ENCODE measurements at regions not wholly inside any gene's neighbourhood (a gene's known extent, or its start where the extent isn't known, plus 50 kb on each side); places are given as distances from the start of the nearest gene placed in this dataset.
A peak's percentile ranks its signal among the peaks of the same experiment; 100 is the strongest.

GRCh38 chr10:107284187-107284586, 119.7 kb upstream of the SORCS1 start:
- Histone ChIP-seq H3K4me1 (ENCODE audit: low read depth) (peaks cover 7% of the 10 kb centered on the region), H3K4me3 (no peak overlapping the region), H3K36me3 (ENCODE audit: low read depth) (no peaks in the 10 kb centered on the region), H3K9me3 (no peaks in the 10 kb centered on the region)
- DNase-seq (no peak), ATAC-seq (no peak)
- intact Hi-C loops (cut with DNase I, micrococcal nuclease) = no loop called here
- TF ChIP-seq CTCF (IDR thresholded peaks at IDR 0.05) = no peak

- Histone ChIP-seq H3K9me3 (no peaks in the 10 kb centered on the region), H3K36me3 (ENCODE audit: low read depth) (no peaks in the 10 kb centered on the region), H3K4me1 (ENCODE audit: low read depth) (peaks cover 7% of the 10 kb centered on the region), H3K4me3 (no peak overlapping the region)
- ATAC-seq (peak; percentile 98), DNase-seq (peak in 1 of 3 donors; percentile 30)
- TF ChIP-seq CTCF (IDR thresholded peaks at IDR 0.05) = no peak
- intact Hi-C loops (cut with DNase I, micrococcal nuclease) = no loop called here
Measured at GRCh38 chr10:107280293-107280692, 115.8 kb upstream of the SORCS1 start.

GRCh38 chr10:107277591-107277990, 113.1 kb upstream of the SORCS1 start:
- TF ChIP-seq CTCF (IDR thresholded peaks at IDR 0.05) = no peak
- DNase-seq (no peak), ATAC-seq (no peak)
- intact Hi-C loops (cut with DNase I, micrococcal nuclease) = no loop called here
- Histone ChIP-seq H3K9me3 (no peaks in the 10 kb centered on the region), H3K4me1 (ENCODE audit: low read depth) (peaks cover 7% of the 10 kb centered on the region), H3K36me3 (ENCODE audit: low read depth) (no peaks in the 10 kb centered on the region), H3K4me3 (no peak overlapping the region)

GRCh38 chr10:107275806-107276205, 111.3 kb upstream of the SORCS1 start:
- DNase-seq (no peak), ATAC-seq (no peak)
- intact Hi-C loops (cut with DNase I, micrococcal nuclease) = no loop called here

GRCh38 chr10:107269626-107270025, 105.1 kb upstream of the SORCS1 start:
- no peaks in the 10 kb centered on the region for H3K4me1 ChIP-seq (ENCODE audit: low read depth)
- H3K9me3 ChIP-seq = no peaks in the 10 kb centered on the region
- intact Hi-C loops (cut with DNase I, micrococcal nuclease) = no loop called here
- no peaks in the 10 kb centered on the region for H3K36me3 ChIP-seq (ENCODE audit: low read depth)
- TF ChIP-seq CTCF (IDR thresholded peaks at IDR 0.05) = no peak
- ATAC-seq = no peak
- no peak for DNase-seq
- no peak overlapping the region for H3K4me3 ChIP-seq

More at GRCh38 chr10:107275806-107276205, 111.3 kb upstream of the SORCS1 start:
- Histone ChIP-seq H3K4me3 (no peak overlapping the region), H3K36me3 (ENCODE audit: low read depth) (no peaks in the 10 kb centered on the region), H3K9me3 (no peaks in the 10 kb centered on the region), H3K4me1 (ENCODE audit: low read depth) (peaks cover 7% of the 10 kb centered on the region)
- no peak for TF ChIP-seq CTCF (IDR thresholded peaks at IDR 0.05)

- no peaks in the 10 kb centered on the region for H3K9me3 ChIP-seq
- no peak for TF ChIP-seq CTCF (IDR thresholded peaks at IDR 0.05)
- no peak for ATAC-seq
- peak in 1 of 3 donors; percentile 1 for DNase-seq
- no peaks in the 10 kb centered on the region for H3K4me1 ChIP-seq (ENCODE audit: low read depth)
- intact Hi-C loops (cut with DNase I, micrococcal nuclease) = no loop called here
- H3K36me3 ChIP-seq (ENCODE audit: low read depth) = no peaks in the 10 kb centered on the region
- no peak overlapping the region for H3K4me3 ChIP-seq
Measured at GRCh38 chr10:107264742-107265141, 100.2 kb upstream of the SORCS1 start.

Data from mucosa of descending colon (tissue), 3 donors.